ENCODE measurements at regions not wholly inside any gene's neighbourhood (a gene's known extent, or its start where the extent isn't known, plus 50 kb on each side); places are given as distances from the start of the nearest gene placed in this dataset.

DNA sequence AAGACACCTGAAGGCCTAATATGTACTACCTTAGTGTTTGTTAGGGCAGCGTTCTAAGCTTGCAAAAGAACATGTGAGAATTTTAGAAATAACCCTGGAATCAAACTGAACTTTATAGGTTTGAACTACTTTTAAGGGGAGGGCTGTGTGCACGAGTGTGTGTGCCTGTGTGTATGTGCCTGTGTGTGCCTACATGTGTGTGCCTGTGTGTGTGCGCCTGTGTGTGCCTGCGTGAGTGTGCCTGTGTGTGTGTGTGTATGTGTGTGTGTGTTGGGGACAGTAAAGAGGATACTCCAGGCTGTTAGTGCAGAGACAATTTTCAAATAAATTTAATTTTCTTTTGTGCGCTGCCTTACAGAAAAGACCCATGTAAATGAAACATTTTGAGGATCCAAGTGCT lies 68.1 kb upstream of the WDR11 start (continued):
- no peak for TF ChIP-seq NR1H2 (CRISPR knock-in tag; IDR thresholded peaks at IDR 0.05)
- TF ChIP-seq CREM (CRISPR knock-in tag; IDR thresholded peaks at IDR 0.05): no peak

DNA sequence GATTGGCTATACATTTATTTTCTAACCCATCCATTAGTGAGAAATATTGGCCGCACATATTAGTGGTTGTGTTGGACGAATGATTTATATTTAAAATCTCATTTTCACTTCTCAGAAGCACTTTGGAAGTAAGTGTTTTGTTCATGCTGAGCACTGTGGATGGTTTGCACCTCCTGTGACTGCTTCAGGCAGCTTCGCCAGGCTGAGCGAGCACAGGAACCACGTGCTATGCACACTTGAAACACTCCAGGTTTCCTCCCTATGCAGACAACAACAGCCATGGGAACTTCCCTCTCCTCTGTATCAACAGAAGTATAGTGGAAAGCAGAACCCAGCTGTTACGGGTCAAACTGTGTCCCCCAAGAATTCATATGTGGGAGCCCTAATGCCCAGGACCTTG lies 67.3 kb upstream of the WDR11 start:
- ATAC-seq: no peak
- TF ChIP-seq STAT6 (CRISPR knock-in tag; conservative IDR thresholded peaks at IDR 0.05; ENCODE audit: low read depth): no peak
- no peak for TF ChIP-seq MYBL2 (CRISPR knock-in tag; IDR thresholded peaks at IDR 0.05)
- TF ChIP-seq, protein P1, sequence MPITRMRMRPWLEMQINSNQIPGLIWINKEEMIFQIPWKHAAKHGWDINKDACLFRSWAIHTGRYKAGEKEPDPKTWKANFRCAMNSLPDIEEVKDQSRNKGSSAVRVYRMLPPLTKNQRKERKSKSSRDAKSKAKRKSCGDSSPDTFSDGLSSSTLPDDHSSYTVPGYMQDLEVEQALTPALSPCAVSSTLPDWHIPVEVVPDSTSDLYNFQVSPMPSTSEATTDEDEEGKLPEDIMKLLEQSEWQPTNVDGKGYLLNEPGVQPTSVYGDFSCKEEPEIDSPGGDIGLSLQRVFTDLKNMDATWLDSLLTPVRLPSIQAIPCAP (CRISPR knock-in tag; IDR thresholded peaks at IDR 0.05): no peak
- TF ChIP-seq GRHL2 (CRISPR knock-in tag; IDR thresholded peaks at IDR 0.05; ENCODE audit: insufficient replicate concordance, severe bottlenecking): no peak
- no peak for TF ChIP-seq ZNF219 (CRISPR knock-in tag; IDR thresholded peaks at IDR 0.05; ENCODE audit: borderline replicate concordance)
- TF ChIP-seq KAT7 (CRISPR knock-in tag; IDR thresholded peaks at IDR 0.05; ENCODE audit: borderline replicate concordance): no peak
- TF ChIP-seq CREM (CRISPR knock-in tag; IDR thresholded peaks at IDR 0.05): no peak
- TF ChIP-seq CREB1 (CRISPR knock-in tag; IDR thresholded peaks at IDR 0.05): no peak
- TF ChIP-seq ZNF671 (CRISPR knock-in tag; IDR thresholded peaks at IDR 0.05): no peak
- TF ChIP-seq OVOL2 (CRISPR knock-in tag; IDR thresholded peaks at IDR 0.05; ENCODE audit: borderline replicate concordance): no peak
- TF ChIP-seq, protein P2, sequence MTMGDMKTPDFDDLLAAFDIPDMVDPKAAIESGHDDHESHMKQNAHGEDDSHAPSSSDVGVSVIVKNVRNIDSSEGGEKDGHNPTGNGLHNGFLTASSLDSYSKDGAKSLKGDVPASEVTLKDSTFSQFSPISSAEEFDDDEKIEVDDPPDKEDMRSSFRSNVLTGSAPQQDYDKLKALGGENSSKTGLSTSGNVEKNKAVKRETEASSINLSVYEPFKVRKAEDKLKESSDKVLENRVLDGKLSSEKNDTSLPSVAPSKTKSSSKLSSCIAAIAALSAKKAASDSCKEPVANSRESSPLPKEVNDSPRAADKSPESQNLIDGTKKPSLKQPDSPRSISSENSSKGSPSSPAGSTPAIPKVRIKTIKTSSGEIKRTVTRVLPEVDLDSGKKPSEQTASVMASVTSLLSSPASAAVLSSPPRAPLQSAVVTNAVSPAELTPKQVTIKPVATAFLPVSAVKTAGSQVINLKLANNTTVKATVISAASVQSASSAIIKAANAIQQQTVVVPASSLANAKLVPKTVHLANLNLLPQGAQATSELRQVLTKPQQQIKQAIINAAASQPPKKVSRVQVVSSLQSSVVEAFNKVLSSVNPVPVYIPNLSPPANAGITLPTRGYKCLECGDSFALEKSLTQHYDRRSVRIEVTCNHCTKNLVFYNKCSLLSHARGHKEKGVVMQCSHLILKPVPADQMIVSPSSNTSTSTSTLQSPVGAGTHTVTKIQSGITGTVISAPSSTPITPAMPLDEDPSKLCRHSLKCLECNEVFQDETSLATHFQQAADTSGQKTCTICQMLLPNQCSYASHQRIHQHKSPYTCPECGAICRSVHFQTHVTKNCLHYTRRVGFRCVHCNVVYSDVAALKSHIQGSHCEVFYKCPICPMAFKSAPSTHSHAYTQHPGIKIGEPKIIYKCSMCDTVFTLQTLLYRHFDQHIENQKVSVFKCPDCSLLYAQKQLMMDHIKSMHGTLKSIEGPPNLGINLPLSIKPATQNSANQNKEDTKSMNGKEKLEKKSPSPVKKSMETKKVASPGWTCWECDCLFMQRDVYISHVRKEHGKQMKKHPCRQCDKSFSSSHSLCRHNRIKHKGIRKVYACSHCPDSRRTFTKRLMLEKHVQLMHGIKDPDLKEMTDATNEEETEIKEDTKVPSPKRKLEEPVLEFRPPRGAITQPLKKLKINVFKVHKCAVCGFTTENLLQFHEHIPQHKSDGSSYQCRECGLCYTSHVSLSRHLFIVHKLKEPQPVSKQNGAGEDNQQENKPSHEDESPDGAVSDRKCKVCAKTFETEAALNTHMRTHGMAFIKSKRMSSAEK (CRISPR knock-in tag; IDR thresholded peaks at IDR 0.05; ENCODE audit: borderline replicate concordance): no peak
- TF ChIP-seq MXD4 (CRISPR knock-in tag; IDR thresholded peaks at IDR 0.05; ENCODE audit: borderline replicate concordance): no peak
- TF ChIP-seq USF1 (CRISPR knock-in tag; IDR thresholded peaks at IDR 0.05): no peak
- no peak for TF ChIP-seq NFE2L1 (CRISPR knock-in tag; IDR thresholded peaks at IDR 0.05)
- TF ChIP-seq SMAD4 (CRISPR knock-in tag; IDR thresholded peaks at IDR 0.05): no peak
- TF ChIP-seq FOXP1 (CRISPR knock-in tag; IDR thresholded peaks at IDR 0.05; ENCODE audit: borderline replicate concordance): no peak
- TF ChIP-seq, protein P3, sequence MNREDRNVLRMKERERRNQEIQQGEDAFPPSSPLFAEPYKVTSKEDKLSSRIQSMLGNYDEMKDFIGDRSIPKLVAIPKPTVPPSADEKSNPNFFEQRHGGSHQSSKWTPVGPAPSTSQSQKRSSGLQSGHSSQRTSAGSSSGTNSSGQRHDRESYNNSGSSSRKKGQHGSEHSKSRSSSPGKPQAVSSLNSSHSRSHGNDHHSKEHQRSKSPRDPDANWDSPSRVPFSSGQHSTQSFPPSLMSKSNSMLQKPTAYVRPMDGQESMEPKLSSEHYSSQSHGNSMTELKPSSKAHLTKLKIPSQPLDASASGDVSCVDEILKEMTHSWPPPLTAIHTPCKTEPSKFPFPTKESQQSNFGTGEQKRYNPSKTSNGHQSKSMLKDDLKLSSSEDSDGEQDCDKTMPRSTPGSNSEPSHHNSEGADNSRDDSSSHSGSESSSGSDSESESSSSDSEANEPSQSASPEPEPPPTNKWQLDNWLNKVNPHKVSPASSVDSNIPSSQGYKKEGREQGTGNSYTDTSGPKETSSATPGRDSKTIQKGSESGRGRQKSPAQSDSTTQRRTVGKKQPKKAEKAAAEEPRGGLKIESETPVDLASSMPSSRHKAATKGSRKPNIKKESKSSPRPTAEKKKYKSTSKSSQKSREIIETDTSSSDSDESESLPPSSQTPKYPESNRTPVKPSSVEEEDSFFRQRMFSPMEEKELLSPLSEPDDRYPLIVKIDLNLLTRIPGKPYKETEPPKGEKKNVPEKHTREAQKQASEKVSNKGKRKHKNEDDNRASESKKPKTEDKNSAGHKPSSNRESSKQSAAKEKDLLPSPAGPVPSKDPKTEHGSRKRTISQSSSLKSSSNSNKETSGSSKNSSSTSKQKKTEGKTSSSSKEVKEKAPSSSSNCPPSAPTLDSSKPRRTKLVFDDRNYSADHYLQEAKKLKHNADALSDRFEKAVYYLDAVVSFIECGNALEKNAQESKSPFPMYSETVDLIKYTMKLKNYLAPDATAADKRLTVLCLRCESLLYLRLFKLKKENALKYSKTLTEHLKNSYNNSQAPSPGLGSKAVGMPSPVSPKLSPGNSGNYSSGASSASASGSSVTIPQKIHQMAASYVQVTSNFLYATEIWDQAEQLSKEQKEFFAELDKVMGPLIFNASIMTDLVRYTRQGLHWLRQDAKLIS (CRISPR knock-in tag; IDR thresholded peaks at IDR 0.05; ENCODE audit: borderline replicate concordance): no peak
- TF ChIP-seq, protein P4, sequence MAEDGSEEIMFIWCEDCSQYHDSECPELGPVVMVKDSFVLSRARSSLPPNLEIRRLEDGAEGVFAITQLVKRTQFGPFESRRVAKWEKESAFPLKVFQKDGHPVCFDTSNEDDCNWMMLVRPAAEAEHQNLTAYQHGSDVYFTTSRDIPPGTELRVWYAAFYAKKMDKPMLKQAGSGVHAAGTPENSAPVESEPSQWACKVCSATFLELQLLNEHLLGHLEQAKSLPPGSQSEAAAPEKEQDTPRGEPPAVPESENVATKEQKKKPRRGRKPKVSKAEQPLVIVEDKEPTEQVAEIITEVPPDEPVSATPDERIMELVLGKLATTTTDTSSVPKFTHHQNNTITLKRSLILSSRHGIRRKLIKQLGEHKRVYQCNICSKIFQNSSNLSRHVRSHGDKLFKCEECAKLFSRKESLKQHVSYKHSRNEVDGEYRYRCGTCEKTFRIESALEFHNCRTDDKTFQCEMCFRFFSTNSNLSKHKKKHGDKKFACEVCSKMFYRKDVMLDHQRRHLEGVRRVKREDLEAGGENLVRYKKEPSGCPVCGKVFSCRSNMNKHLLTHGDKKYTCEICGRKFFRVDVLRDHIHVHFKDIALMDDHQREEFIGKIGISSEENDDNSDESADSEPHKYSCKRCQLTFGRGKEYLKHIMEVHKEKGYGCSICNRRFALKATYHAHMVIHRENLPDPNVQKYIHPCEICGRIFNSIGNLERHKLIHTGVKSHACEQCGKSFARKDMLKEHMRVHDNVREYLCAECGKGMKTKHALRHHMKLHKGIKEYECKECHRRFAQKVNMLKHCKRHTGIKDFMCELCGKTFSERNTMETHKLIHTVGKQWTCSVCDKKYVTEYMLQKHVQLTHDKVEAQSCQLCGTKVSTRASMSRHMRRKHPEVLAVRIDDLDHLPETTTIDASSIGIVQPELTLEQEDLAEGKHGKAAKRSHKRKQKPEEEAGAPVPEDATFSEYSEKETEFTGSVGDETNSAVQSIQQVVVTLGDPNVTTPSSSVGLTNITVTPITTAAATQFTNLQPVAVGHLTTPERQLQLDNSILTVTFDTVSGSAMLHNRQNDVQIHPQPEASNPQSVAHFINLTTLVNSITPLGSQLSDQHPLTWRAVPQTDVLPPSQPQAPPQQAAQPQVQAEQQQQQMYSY (CRISPR knock-in tag; IDR thresholded peaks at IDR 0.05): no peak
- no peaks in the 10 kb centered on the region; the same call in 1 of the 2 replicates for H3K27me3 Mint-ChIP-seq (ENCODE audit: low read depth)
- H3K4me3 Mint-ChIP-seq: no peak overlapping the region
- CTCF ChIA-PET: no interaction called here
- no peak for DNase-seq (ENCODE audit: low spot score)
- H3K36me3 Mint-ChIP-seq: no peaks in the 10 kb centered on the region
- POLR2A ChIA-PET: no interaction called here
- H3K27ac Mint-ChIP-seq: no peak overlapping the region
- H3K9me3 Mint-ChIP-seq: peaks cover 11% of the 10 kb centered on the region
- H3K4me1 Mint-ChIP-seq: no peaks in the 10 kb centered on the region
